GM12865 (cell line): ENCODE measurements at regions not wholly inside any gene's neighbourhood (a gene's known extent, or its start where the extent isn't known, plus 50 kb on each side); places are given as distances from the start of the nearest gene placed in this dataset.
"Not testable (repeated sequence)": the region's sequence is repeated elsewhere in the genome, so short reads cannot be mapped to it uniquely, and the experiment has no call there.

Source experiments
- DNase-seq: peaks from one replicate; pipeline ENCODE4 v3.0.0; 2010; ENCODE audit warnings: low read depth
- H3K4me3 ChIP-seq: 2 replicates; pipeline ENCODE4 v1.5.1; 2011; ENCODE audit warnings: mild to moderate bottlenecking, low read depth, low read length, control low read depth
- TF ChIP-seq, protein P1 (sequence below): IDR thresholded peaks from 2 replicates; pipeline ENCODE4 v1.5.1; 2011; ENCODE audit warnings: low read length, control low read depth, low read depth, inconsistent platforms; ENCODE audit not compliant: insufficient read depth; ENCODE audit errors: missing control alignments

GRCh38 chr15:20388161-20388560 lies 153.4 kb downstream of the GOLGA6L6 start:
- not testable (repeated sequence) for H3K4me3 ChIP-seq, DNase-seq

DNA sequence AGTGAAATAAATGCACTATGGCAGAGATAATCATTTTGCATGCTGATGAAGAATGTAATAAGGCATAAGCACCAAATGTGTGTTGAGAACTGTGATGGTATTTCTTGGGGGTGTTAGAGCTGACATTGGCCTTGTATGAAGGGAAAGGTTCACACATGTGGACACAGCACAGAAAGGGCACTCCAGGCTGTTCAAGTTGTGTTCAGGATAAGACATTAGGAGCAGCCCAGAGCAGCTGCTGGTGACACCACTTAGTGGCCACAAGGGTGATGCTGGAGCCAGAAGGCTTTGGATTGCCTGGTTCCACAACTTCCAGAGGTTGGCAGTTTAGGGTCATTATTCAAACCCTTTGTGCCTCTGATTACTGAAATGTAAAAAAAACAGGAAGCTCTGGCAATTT lies 155.4 kb downstream of the GOLGA6L6 start:
- DNase-seq: no peak
- TF ChIP-seq, protein P1, sequence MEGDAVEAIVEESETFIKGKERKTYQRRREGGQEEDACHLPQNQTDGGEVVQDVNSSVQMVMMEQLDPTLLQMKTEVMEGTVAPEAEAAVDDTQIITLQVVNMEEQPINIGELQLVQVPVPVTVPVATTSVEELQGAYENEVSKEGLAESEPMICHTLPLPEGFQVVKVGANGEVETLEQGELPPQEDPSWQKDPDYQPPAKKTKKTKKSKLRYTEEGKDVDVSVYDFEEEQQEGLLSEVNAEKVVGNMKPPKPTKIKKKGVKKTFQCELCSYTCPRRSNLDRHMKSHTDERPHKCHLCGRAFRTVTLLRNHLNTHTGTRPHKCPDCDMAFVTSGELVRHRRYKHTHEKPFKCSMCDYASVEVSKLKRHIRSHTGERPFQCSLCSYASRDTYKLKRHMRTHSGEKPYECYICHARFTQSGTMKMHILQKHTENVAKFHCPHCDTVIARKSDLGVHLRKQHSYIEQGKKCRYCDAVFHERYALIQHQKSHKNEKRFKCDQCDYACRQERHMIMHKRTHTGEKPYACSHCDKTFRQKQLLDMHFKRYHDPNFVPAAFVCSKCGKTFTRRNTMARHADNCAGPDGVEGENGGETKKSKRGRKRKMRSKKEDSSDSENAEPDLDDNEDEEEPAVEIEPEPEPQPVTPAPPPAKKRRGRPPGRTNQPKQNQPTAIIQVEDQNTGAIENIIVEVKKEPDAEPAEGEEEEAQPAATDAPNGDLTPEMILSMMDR: no peak

GRCh38 chr15:20380199-20380598 lies 161.4 kb downstream of the GOLGA6L6 start:
- not testable (repeated sequence) for DNase-seq, H3K4me3 ChIP-seq

More for the DNA sequence above, 155.4 kb downstream of the GOLGA6L6 start:
- no peak overlapping the region for H3K4me3 ChIP-seq

DNA sequence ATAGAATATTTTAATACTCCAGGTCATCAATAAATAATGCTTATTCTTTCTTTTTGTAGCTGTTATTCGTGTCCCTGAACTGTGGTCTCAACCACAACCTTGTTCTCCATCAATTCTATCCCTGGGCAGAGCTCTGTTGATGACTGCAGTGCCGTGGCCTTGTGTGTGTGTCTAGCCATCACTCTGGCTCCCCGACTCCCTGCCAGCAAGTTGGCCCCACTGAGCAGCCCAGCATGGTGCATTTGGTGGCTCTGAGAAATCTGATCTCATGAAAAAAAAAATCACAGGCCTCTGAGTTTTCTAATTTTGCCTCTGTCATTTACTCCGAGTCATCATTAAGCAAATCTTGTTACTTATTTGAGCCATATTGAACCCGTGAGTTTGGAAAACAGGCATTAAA lies 164.7 kb downstream of the GOLGA6L6 start:
- no peak for DNase-seq
- TF ChIP-seq, protein P1: no peak
- H3K4me3 ChIP-seq: no peak overlapping the region

- DNase-seq, H3K4me3 ChIP-seq: not testable (repeated sequence)
Measured at GRCh38 chr15:20372416-20372815, 169.2 kb downstream of the GOLGA6L6 start.

DNA sequence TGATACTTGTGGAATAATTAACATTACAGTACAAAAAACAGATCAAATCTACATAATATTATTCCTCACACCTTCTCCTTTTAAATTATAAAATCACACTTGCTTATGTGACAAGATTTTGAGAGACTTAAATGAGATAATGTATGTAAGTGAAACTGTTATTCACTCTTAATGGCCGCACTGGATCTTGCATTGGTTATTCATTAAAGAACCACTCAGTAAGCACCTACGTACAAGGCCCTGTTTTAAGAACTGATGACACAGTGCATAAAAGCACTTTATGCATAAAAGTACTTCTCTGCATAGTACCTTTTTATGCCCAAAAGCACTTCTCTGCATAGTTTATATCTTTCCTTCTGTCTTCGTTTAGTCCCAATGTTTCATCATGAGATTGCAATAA lies 172.1 kb downstream of the GOLGA6L6 start:
- no peak overlapping the region for H3K4me3 ChIP-seq
- no peak for DNase-seq
- TF ChIP-seq, protein P1: no peak

DNA sequence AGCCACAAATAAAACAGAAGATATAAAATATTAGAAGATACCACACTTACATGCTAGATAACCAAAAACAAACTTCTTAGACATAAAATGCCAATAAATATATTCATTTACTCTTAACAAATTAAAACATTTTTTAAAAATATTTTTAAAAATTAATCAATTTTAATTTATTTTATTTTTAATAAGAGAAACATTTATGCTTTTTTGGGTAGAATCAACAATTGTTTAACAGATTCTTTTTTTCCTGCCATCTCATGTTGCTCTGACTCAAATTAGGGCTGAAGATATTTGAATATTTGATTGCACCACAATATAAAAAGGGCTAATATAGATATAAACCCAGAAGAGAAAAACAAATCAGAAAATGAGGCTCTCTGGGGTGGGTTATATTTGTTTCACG lies 172.6 kb downstream of the GOLGA6L6 start:
- TF ChIP-seq, protein P1: no peak
- DNase-seq: no peak
- H3K4me3 ChIP-seq: no peak overlapping the region

- no peak for DNase-seq
- TF ChIP-seq, protein P1: no peak
- H3K4me3 ChIP-seq: no peak overlapping the region
Measured at GRCh38 chr15:20367093-20367492, 174.5 kb downstream of the GOLGA6L6 start.

DNA sequence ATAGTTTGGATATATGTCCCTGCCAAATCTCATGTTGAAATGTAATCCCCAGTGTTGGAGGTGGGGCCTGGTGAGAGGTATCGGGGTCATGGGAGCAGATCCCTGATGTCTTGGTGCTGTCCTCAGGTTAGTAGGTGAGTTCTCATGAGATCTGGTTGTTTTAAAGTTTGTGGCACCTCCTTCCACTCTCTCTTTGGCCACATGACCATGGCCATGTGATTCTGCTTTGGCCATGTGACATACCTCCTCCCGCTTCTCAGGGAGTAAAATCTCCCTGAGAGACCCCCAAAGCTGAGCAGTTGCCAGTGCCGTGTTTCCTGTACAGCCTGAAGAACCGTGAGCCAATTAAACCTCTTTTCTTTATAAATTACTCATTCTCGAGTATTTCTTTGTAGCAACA lies 178.0 kb downstream of the GOLGA6L6 start:
- DNase-seq, H3K4me3 ChIP-seq: not testable (repeated sequence)
